ENCODE measurements at regions not wholly inside any gene's neighbourhood (a gene's known extent, or its start where the extent isn't known, plus 50 kb on each side); places are given as distances from the start of the nearest gene placed in this dataset.

DNA sequence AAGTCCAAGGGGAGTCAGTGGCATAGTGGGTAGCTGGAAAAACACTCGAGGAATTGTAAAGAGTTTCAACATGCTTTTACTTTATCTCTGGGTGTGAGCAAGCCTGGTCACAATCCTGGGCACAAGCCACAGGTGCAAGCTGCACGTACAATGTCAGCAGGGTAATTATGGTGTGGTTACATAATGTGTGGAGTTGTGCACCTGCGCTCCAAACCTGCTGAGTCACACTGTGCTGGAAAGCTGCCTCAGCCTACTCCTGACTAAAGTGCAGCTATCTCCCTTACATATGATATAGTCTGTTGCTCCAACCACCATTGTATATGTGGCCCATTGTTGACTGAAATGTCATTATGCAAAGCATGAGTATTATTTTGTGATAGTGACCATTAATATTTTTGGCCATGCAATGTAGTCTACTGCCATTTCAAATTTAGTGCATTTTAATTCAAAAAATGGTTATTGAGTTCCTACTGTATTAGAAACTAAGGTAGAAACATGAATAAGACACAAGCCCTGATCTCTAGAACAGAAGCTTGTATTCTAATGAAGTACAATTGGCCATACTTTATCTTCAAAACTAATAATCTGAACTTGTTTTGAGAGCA, 160.9 kb upstream of the SLC30A5 start:
- Histone ChIP-seq H3K9me2 (replicated peaks; ENCODE audit: control insufficient read depth, low read length) (no peaks in the 10 kb centered on the region), H3K4me3 (ENCODE audit: low read length) (no peak overlapping the region), H3K9me3 (ENCODE audit: control insufficient read depth, insufficient read depth, low read length) (peaks cover 20% of the 10 kb centered on the region), H3K79me2 (ENCODE audit: control insufficient read depth, low read length) (no peaks in the 10 kb centered on the region), H3K36me3 (ENCODE audit: control insufficient read depth, low read length) (no peaks in the 10 kb centered on the region), H3K27me3 (ENCODE audit: control insufficient read depth, low read length) (no peaks in the 10 kb centered on the region), H3F3A (ENCODE audit: control insufficient read depth, insufficient read depth) (no peaks in the 10 kb centered on the region), H3K4me1 (ENCODE audit: control insufficient read depth, low read length) (no peaks in the 10 kb centered on the region), H3K27ac (ENCODE audit: low read depth, low read length) (no peak overlapping the region), H3K4me2 (ENCODE audit: low read length) (no peak overlapping the region), H4K20me1 (ENCODE audit: control insufficient read depth, insufficient read depth, low read depth, low read length) (no peaks in the 10 kb centered on the region)
- no peak for TF ChIP-seq EZH2phosphoT487 (IDR thresholded peaks at IDR 0.05; ENCODE audit: borderline replicate concordance, low read length)
- TF ChIP-seq, protein P1, sequence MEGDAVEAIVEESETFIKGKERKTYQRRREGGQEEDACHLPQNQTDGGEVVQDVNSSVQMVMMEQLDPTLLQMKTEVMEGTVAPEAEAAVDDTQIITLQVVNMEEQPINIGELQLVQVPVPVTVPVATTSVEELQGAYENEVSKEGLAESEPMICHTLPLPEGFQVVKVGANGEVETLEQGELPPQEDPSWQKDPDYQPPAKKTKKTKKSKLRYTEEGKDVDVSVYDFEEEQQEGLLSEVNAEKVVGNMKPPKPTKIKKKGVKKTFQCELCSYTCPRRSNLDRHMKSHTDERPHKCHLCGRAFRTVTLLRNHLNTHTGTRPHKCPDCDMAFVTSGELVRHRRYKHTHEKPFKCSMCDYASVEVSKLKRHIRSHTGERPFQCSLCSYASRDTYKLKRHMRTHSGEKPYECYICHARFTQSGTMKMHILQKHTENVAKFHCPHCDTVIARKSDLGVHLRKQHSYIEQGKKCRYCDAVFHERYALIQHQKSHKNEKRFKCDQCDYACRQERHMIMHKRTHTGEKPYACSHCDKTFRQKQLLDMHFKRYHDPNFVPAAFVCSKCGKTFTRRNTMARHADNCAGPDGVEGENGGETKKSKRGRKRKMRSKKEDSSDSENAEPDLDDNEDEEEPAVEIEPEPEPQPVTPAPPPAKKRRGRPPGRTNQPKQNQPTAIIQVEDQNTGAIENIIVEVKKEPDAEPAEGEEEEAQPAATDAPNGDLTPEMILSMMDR (IDR thresholded peaks at IDR 0.05; ENCODE audit: low read depth, low read length, poor library complexity, severe bottlenecking) = no peak

DNA sequence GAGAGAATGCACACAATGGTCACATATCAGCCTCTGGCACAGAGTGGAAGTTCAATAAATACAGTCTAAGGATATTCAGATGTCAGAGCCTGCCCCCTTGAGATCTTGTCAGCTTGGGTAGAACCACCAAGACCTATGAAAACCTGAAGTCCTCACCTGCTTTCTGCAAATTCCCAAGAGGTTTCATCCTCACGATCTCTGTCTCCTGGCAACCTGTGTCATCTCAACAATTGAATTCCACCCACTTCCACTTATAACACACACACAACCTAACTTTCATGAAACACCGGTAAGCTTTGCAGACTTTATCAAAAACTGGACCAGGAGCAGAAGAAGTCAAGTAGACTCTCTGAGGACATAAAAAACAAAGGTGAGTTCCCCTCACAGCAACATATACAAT, 151.6 kb upstream of the SLC30A5 start:
- H3K4me2 ChIP-seq (ENCODE audit: low read length) = no peak overlapping the region
- TF ChIP-seq, protein P1 (IDR thresholded peaks at IDR 0.05; ENCODE audit: low read depth, low read length, poor library complexity, severe bottlenecking) = no peak
- no peak for TF ChIP-seq EZH2phosphoT487 (IDR thresholded peaks at IDR 0.05; ENCODE audit: borderline replicate concordance, low read length)
- no peaks in the 10 kb centered on the region; the same call in 1 of the 2 replicates for H3K27me3 ChIP-seq (ENCODE audit: control insufficient read depth, low read length)
- no peak overlapping the region for H3K27ac ChIP-seq (ENCODE audit: low read depth, low read length)
- H3K36me3 ChIP-seq (ENCODE audit: control insufficient read depth, low read length) = no peaks in the 10 kb centered on the region
- H3K79me2 ChIP-seq (ENCODE audit: control insufficient read depth, low read length) = no peaks in the 10 kb centered on the region
- H3F3A ChIP-seq (ENCODE audit: control insufficient read depth, insufficient read depth) = no peaks in the 10 kb centered on the region
- H3K9me2 ChIP-seq (replicated peaks; ENCODE audit: control insufficient read depth, low read length) = no peaks in the 10 kb centered on the region
- H3K9me3 ChIP-seq (ENCODE audit: control insufficient read depth, insufficient read depth, low read length) = no peaks in the 10 kb centered on the region; the same call in 1 of the 2 replicates
- no peaks in the 10 kb centered on the region for H4K20me1 ChIP-seq (ENCODE audit: control insufficient read depth, insufficient read depth, low read depth, low read length)
- H3K4me3 ChIP-seq (ENCODE audit: low read length) = no peak overlapping the region
- no peaks in the 10 kb centered on the region for H3K4me1 ChIP-seq (ENCODE audit: control insufficient read depth, low read length)

DNA sequence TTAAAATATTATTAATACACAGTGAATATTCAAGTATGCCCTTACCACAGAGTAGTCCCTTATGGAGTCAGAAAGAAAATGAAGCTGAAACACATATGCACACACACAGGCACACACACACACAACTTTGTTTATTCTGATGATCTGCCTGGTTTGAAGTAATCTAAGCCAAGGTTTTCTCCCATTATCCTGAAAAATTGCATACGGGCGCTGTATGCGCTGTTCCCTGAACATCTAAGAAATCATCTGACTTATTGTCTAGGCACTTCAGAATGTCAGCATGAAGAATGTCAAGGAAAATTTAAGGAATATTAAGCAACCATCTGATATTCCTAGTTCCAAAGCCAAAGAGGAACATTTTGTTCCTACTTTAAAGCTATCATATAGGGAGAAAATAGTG, 147.1 kb upstream of the SLC30A5 start:
- no peaks in the 10 kb centered on the region for H3K4me1 ChIP-seq (ENCODE audit: control insufficient read depth, low read length)
- H4K20me1 ChIP-seq (ENCODE audit: control insufficient read depth, insufficient read depth, low read depth, low read length) = no peaks in the 10 kb centered on the region
- no peak overlapping the region for H3K4me3 ChIP-seq (ENCODE audit: low read length)
- no peaks in the 10 kb centered on the region for H3K9me2 ChIP-seq (replicated peaks; ENCODE audit: control insufficient read depth, low read length)
- no peak for TF ChIP-seq EZH2phosphoT487 (IDR thresholded peaks at IDR 0.05; ENCODE audit: borderline replicate concordance, low read length)
- TF ChIP-seq, protein P1 (IDR thresholded peaks at IDR 0.05; ENCODE audit: low read depth, low read length, poor library complexity, severe bottlenecking) = no peak
- no peaks in the 10 kb centered on the region for H3K79me2 ChIP-seq (ENCODE audit: control insufficient read depth, low read length)
- H3K9me3 ChIP-seq (ENCODE audit: control insufficient read depth, insufficient read depth, low read length) = no peaks in the 10 kb centered on the region
- H3K36me3 ChIP-seq (ENCODE audit: control insufficient read depth, low read length) = no peaks in the 10 kb centered on the region
- H3F3A ChIP-seq (ENCODE audit: control insufficient read depth, insufficient read depth) = no peaks in the 10 kb centered on the region
- H3K27me3 ChIP-seq (ENCODE audit: control insufficient read depth, low read length) = peaks cover 4% of the 10 kb centered on the region
- no peak overlapping the region for H3K27ac ChIP-seq (ENCODE audit: low read depth, low read length)
- no peak overlapping the region for H3K4me2 ChIP-seq (ENCODE audit: low read length)

Measured in DOHH2 (cell line).